ENCODE measurements at regions not wholly inside any gene's neighbourhood (a gene's known extent, or its start where the extent isn't known, plus 50 kb on each side); places are given as distances from the start of the nearest gene placed in this dataset.

DNA sequence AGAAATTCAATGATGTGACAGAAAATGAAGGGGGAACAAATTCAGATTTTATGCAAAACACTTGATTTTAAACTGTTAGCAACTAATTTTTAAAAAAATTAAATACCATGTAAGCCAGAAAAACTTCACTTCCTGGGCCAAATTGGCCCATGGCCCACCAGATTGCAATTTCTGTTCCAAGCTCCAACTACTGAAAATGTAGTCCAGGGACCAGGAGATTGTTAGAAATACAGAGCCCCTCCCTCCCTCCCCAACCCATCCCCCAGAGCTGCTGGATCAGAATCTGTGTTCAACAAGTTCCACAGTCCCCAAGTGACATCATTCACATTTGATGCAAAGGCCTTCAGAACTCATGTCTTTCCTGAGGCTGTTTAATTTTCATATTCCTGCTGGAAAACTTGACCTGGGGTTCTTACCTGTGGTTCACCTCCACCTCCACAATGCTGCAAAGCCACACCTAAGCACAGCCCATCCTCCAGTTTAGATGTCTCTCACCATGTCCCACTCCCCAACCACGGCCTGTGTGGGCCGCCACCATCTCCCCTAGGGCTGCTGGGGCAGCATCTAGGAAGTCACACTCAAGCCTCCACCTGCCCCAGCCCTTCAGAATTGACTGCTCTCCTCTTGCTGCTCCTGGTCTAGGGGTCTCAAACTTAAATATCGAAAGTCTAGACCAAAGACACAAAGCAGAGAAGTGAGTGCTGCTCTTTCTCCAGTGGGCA lies 482.0 kb downstream of the UQCRFS1 start:
- TF ChIP-seq CTCF (IDR thresholded peaks at IDR 0.05; ENCODE audit: extremely low read depth in 1 of 2, insufficient read depth in 1 of 2, low read depth in 1 of 2, low read length in 2 of 2) (no peak), POLR2A (IDR thresholded peaks at IDR 0.05; ENCODE audit: low read depth, low read length) (no peak), GATA2 (IDR thresholded peaks at IDR 0.05; ENCODE audit: insufficient read depth, insufficient read length, low read depth, low read length) (no peak), JUN (IDR thresholded peaks at IDR 0.05; ENCODE audit: borderline replicate concordance, insufficient read depth, insufficient read length, low read depth) (no peak), EZH2 (IDR thresholded peaks at IDR 0.05; ENCODE audit: borderline replicate concordance, low read depth, low read length, severe bottlenecking) (no peak)

All from endothelial cell of umbilical vein (primary cell).